PFSK-1 (cell line): ENCODE measurements at regions not wholly inside any gene's neighbourhood (a gene's known extent, or its start where the extent isn't known, plus 50 kb on each side); places are given as distances from the start of the nearest gene placed in this dataset.

Experiments used
- REST ChIP-seq, 2 experiments: IDR thresholded peaks; 2 replicates each; pipeline versions ENCODE4 v1.6.1 to v1.8.0; 2011 to 2012; ENCODE audit warnings: low read depth in 2 of 2, low read length in 2 of 2, control low read depth in 1 of 2, inconsistent platforms in 1 of 2, mild to moderate bottlenecking in 1 of 2, moderate library complexity in 1 of 2; ENCODE audit not compliant: insufficient read depth in 1 of 2
- TAF1 ChIP-seq: IDR thresholded peaks from 2 replicates; pipeline ENCODE4 v1.6.1; 2012; ENCODE audit warnings: low read length, control low read depth, borderline replicate concordance; ENCODE audit not compliant: insufficient read depth

GRCh38 chr22:34278121-34278520 is 357.8 kb upstream of the LARGE1 start:
- TF ChIP-seq REST (IDR thresholded peaks at IDR 0.05; ENCODE audit: insufficient read depth in 1 of 2, low read depth in 2 of 2, low read length in 2 of 2) = no peak
- no peak for TF ChIP-seq TAF1
